PC-3 (cell line): ENCODE measurements at regions not wholly inside any gene's neighbourhood (a gene's known extent, or its start where the extent isn't known, plus 50 kb on each side); places are given as distances from the start of the nearest gene placed in this dataset.

Experiments
- ATAC-seq: fragments of 200-7000 bp; cut with Tn5 transposase; 2 replicates; pipeline ENCODE4 v1.9.1; 2020; ENCODE audit warnings: mild to moderate bottlenecking, moderate library complexity
- BruUV-seq: library from RNA; stranded (reverse); fragments of 400-500 nt; replicated peaks from 2 replicates; lab custom pipeline; 2021; lab: Mats Ljungman, UMichigan
- CTCF ChIA-PET: fragments of 300-600 bp; sonication (Branson Sonifier 250); formaldehyde crosslinking; loops from one replicate; lab custom pipeline; 2022; ENCODE audit warnings: antibody characterized with exemption; lab: Charles Lee
- POLR2A ChIA-PET: fragments of 300-600 bp; sonication (Branson Sonifier 250); formaldehyde crosslinking; loops from one replicate; lab custom pipeline; 2022; ENCODE audit warnings: antibody characterized with exemption; ENCODE audit not compliant: unreplicated experiment; lab: Charles Lee
- DNase-seq: peaks from one replicate; pipeline ENCODE4 v3.0.0-alpha.2; 2015
- H2AFZ ChIP-seq: fragments of 300-600 bp; sonication (generic); 2 replicates; pipeline ENCODE4 v1.6.0; 2016; ENCODE audit warnings: antibody characterized with exemption, low read length
- H3F3A ChIP-seq: fragments of 300-600 bp; sonication (generic); one replicate; pipeline ENCODE4 v1.6.0; 2017; ENCODE audit warnings: antibody characterized with exemption, low read length, control low read depth, mild to moderate bottlenecking; ENCODE audit not compliant: unreplicated experiment
- H3K27ac ChIP-seq: fragments of 300-600 bp; sonication (generic); 2 replicates; pipeline ENCODE4 v1.5.1; 2016; ENCODE audit warnings: mild to moderate bottlenecking, low read length
- H3K27me3 ChIP-seq: fragments of 300-600 bp; sonication (generic); 2 replicates; pipeline ENCODE4 v1.6.1; 2016; ENCODE audit warnings: low read length, mixed read lengths
- H3K36me3 ChIP-seq: fragments of 300-600 bp; sonication (generic); 2 replicates; pipeline ENCODE4 v1.6.1; 2016; ENCODE audit warnings: low read depth, mixed run types, low read length, mixed read lengths
- H3K4me1 ChIP-seq: fragments of 300-600 bp; sonication (generic); 2 replicates; pipeline ENCODE4 v1.5.1; 2016; ENCODE audit warnings: low read length; ENCODE audit not compliant: insufficient read depth
- H3K4me2 ChIP-seq: fragments of 300-600 bp; sonication (generic); 2 replicates; pipeline ENCODE4 v1.6.0; 2016; ENCODE audit warnings: low read length
- H3K4me3 ChIP-seq: fragments of 300-600 bp; sonication (generic); 2 replicates; pipeline ENCODE4 v1.5.1; 2016; ENCODE audit warnings: mild to moderate bottlenecking, low read length, mixed read lengths
- H3K79me2 ChIP-seq: fragments of 300-600 bp; sonication (generic); 2 replicates; pipeline ENCODE4 v1.6.1; 2017; ENCODE audit warnings: low read length, mixed read lengths
- H3K9ac ChIP-seq: fragments of 300-600 bp; sonication (generic); 2 replicates; pipeline ENCODE4 v1.6.0; 2016; ENCODE audit warnings: mild to moderate bottlenecking, low read length
- H3K9me2 ChIP-seq: fragments of 300-600 bp; sonication (generic); replicated peaks from 2 replicates; pipeline ENCODE4 v1.6.1; 2016; ENCODE audit warnings: mixed run types, low read length, mixed read lengths
- H3K9me3 ChIP-seq: fragments of 300-600 bp; sonication (generic); 2 replicates; pipeline ENCODE4 v1.6.1; 2016; ENCODE audit warnings: low read length, mixed read lengths
- H4K20me1 ChIP-seq: fragments of 300-600 bp; sonication (generic); 2 replicates; pipeline ENCODE4 v1.6.1; 2016; ENCODE audit warnings: low read length, mixed read lengths
- CTCF ChIP-seq: fragments of 300-600 bp; sonication (generic); conservative IDR thresholded peaks from 2 replicates; pipeline ENCODE4 v1.5.1; 2017; ENCODE audit warnings: antibody characterized with exemption, low read depth, mild to moderate bottlenecking, low read length
- EZH2 ChIP-seq: fragments of 300-600 bp; sonication (generic); IDR thresholded peaks from one replicate; pipeline ENCODE4 v1.6.1; 2017; ENCODE audit warnings: antibody characterized with exemption, mild to moderate bottlenecking, low read length; ENCODE audit not compliant: unreplicated experiment
- EZH2phosphoT487 ChIP-seq: fragments of 300-600 bp; sonication (generic); IDR thresholded peaks from 2 replicates; pipeline ENCODE4 v1.6.1; 2018; ENCODE audit warnings: mild to moderate bottlenecking, antibody characterized with exemption, low read length, borderline replicate concordance
- intact Hi-C: fragments of 100-400 bp; cut with micrococcal nuclease; formaldehyde crosslinking; loops from 2 replicates; pipeline ENCODE4 v1.9.0; 2023

GRCh38 chr4:55186123-55186522 is 60.7 kb upstream of the KDR start:
- H3K9me3 ChIP-seq = no peaks in the 10 kb centered on the region
- H3K27me3 ChIP-seq = no peaks in the 10 kb centered on the region
- TF ChIP-seq EZH2 (no peak), CTCF (peak; percentile 47)
- H3F3A ChIP-seq = peaks cover 9% of the 10 kb centered on the region
- H3K9me2 ChIP-seq = 0 out of 2 replicates have a peak, but pooled peaks cover 3% of the 10 kb centered on the region
- no peak overlapping the region for H3K4me2 ChIP-seq
- no peaks in the 10 kb centered on the region for H4K20me1 ChIP-seq
- H2AFZ ChIP-seq = no peak overlapping the region
- ATAC-seq (no peak), DNase-seq (peak; percentile 33)
- POLR2A ChIA-PET = no interaction called here
- no peaks in the 10 kb centered on the region for H3K36me3 ChIP-seq
- H3K27ac ChIP-seq = no peak overlapping the region
- BruUV-seq = no TSS peak
- no peaks in the 10 kb centered on the region for H3K79me2 ChIP-seq
- H3K4me3 ChIP-seq = no peak overlapping the region
- intact Hi-C loops = loop anchor here (10.0 kb wide), 1 partner anchor 151 kb away; no protein-coding TSS in a partner anchor
- H3K4me1 ChIP-seq = peaks cover 29% of the 10 kb centered on the region
- CTCF ChIA-PET = no interaction called here
- H3K9ac ChIP-seq = no peak overlapping the region

DNA sequence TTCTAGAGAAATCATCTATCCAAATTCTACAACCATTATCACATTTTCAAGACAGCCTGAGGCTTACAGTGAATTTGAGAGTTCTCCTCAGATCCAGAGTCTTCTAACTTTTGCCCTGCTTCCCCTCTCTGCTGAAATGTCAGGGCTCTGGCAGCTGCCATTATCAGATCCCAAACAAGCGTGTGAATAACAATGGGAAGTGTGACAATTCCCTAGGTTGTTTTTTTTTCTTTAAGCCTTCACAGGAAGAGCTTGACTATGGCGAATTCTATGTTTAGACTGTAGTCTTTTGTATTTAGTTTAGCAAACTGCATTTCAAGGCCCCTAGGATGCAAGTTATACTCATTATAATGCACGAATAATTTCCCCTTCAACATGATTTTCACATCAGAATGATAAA is 61.3 kb upstream of the KDR start:
- Histone ChIP-seq H3F3A (peaks cover 9% of the 10 kb centered on the region), H3K9me3 (no peaks in the 10 kb centered on the region), H3K27ac (no peak overlapping the region), H3K9me2 (0 out of 2 replicates have a peak, but pooled peaks cover 3% of the 10 kb centered on the region), H3K36me3 (no peaks in the 10 kb centered on the region), H3K4me3 (no peak overlapping the region), H3K9ac (no peak overlapping the region), H3K4me2 (no peak overlapping the region), H4K20me1 (no peaks in the 10 kb centered on the region), H3K4me1 (peaks cover 23% of the 10 kb centered on the region), H2AFZ (no peak overlapping the region), H3K27me3 (no peaks in the 10 kb centered on the region), H3K79me2 (no peaks in the 10 kb centered on the region)
- BruUV-seq = no TSS peak
- ChIA-PET POLR2A (no interaction called here), CTCF (no interaction called here)
- no peak for TF ChIP-seq CTCF
- no peak for TF ChIP-seq EZH2phosphoT487
- TF ChIP-seq EZH2 = no peak
- no peak for ATAC-seq
- no peak for DNase-seq
- intact Hi-C loops = loop anchor here (10.0 kb wide), 1 partner anchor 152 kb away; no protein-coding TSS in a partner anchor

DNA sequence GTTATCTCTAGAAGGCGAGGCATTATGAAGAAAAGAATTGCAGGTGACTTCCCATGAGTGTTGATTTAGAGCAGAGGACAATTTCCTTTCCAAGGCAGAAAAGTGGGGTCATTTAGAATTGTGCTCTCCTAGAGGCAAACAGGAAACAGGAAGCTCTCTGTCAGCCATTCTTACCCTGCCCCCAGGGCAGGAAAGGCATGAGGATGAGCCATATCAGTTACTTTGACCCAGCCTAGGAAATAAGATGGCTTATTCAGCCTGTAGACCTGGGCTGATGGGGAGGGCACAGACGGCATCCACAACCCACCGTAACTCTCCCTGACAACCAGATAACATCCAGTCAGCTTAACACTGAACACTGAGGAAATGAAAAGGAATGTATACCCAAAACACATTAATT is 88.8 kb upstream of the KDR start:
- Histone ChIP-seq H3K4me1 (0 out of 2 replicates have a peak, but pooled peaks cover 5% of the 10 kb centered on the region), H3K9me3 (no peaks in the 10 kb centered on the region), H3K4me2 (no peak overlapping the region), H3K4me3 (no peak overlapping the region), H3K9ac (no peak overlapping the region), H3K27me3 (no peaks in the 10 kb centered on the region), H3K9me2 (no peaks in the 10 kb centered on the region), H2AFZ (no peak overlapping the region), H3K79me2 (no peaks in the 10 kb centered on the region), H3K36me3 (no peaks in the 10 kb centered on the region), H3K27ac (no peak overlapping the region), H4K20me1 (no peaks in the 10 kb centered on the region), H3F3A (no peaks in the 10 kb centered on the region)
- POLR2A ChIA-PET = no interaction called here
- no TSS peak for BruUV-seq
- no peak for ATAC-seq
- intact Hi-C loops = loop anchor here (10.0 kb wide), 1 partner anchor 51 kb away; no protein-coding TSS in a partner anchor
- DNase-seq = peak; percentile 50
- no peak for TF ChIP-seq EZH2
- no peak for TF ChIP-seq CTCF
- no peak for TF ChIP-seq EZH2phosphoT487
- CTCF ChIA-PET = no interaction called here
